Activated naive CD8-positive, alpha-beta T cell treated with anti-CD3 and anti-CD28 coated beads, Interleukin-2, amount 50 U/mL, for 24 hours (primary cell): ENCODE measurements at regions not wholly inside any gene's neighbourhood (a gene's known extent, or its start where the extent isn't known, plus 50 kb on each side); places are given as distances from the start of the nearest gene placed in this dataset.

ENCODE experiments used
- ATAC-seq: fragments of 150-1000 bp; cut with Tn5 transposase; one replicate; pipeline ENCODE4 v1.10.0; 2021
- DNase-seq: peaks from one replicate; pipeline ENCODE4 v3.0.0; 2021
- H3K27ac Mint-ChIP-seq: one replicate; pipeline ENCODE4 v1.8.0; 2021; ENCODE audit warnings: mild to moderate bottlenecking, mixed read lengths
- H3K27me3 Mint-ChIP-seq: one replicate; pipeline ENCODE4 v1.8.0; 2021; ENCODE audit warnings: mixed read lengths
- H3K36me3 Mint-ChIP-seq: one replicate; pipeline ENCODE4 v1.8.0; 2021; ENCODE audit warnings: low read depth, mixed read lengths
- H3K4me1 Mint-ChIP-seq: one replicate; pipeline ENCODE4 v1.8.0; 2021; ENCODE audit warnings: mixed read lengths
- H3K4me3 Mint-ChIP-seq: one replicate; pipeline ENCODE4 v1.8.0; 2021; ENCODE audit warnings: mild to moderate bottlenecking, moderate library complexity, mixed read lengths
- H3K9me3 Mint-ChIP-seq: one replicate; pipeline ENCODE4 v1.8.0; 2021; ENCODE audit warnings: mixed read lengths

DNA sequence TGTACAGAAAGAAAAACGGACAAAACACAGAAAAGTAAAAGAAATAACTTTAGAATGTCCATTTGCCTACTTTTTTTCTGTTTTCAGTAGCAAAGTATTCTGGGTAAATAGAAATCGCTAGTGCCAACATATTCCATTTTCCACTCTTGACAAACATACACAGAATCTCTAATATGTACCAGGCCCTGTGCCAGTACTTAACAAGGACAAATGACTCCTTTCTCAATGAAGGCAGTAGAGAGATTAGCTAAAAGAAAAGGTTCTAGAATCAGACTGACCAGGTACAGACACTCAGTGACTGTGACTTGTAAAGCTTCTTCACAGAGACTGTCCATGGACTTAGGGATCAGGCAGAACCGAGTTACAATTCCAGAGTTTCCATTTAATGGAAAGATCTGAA lies 165.8 kb upstream of the STAC start:
- no peaks in the 10 kb centered on the region for H3K36me3 Mint-ChIP-seq
- no peak for DNase-seq
- H3K9me3 Mint-ChIP-seq: no peaks in the 10 kb centered on the region
- H3K4me1 Mint-ChIP-seq: no peaks in the 10 kb centered on the region
- no peaks in the 10 kb centered on the region for H3K27me3 Mint-ChIP-seq
- no peak overlapping the region for H3K4me3 Mint-ChIP-seq
- H3K27ac Mint-ChIP-seq: no peak overlapping the region
- no peak for ATAC-seq

DNA sequence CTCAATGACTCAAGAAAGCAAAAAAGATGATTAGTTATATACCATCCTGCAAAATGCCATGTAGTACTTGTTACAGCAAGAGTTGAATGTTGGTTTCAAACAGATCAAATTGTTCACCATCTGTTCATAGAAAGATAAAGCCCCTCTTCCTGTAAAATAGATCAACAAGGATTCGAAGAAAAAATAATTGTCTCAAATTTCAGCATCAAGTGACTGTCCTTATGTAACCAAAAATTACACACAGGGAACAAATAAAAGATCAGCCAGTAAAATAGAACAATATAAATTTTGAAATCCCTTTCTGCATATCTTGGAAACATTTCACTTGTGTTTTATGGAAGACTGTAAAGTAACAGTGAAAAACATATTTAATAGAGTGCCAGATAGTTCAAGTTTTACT lies 165.1 kb upstream of the STAC start:
- Mint-ChIP-seq H3K27ac (no peak overlapping the region), H3K27me3 (no peaks in the 10 kb centered on the region), H3K9me3 (no peaks in the 10 kb centered on the region), H3K4me1 (no peaks in the 10 kb centered on the region), H3K4me3 (no peak overlapping the region), H3K36me3 (no peaks in the 10 kb centered on the region)
- ATAC-seq: no peak
- DNase-seq: no peak

DNA sequence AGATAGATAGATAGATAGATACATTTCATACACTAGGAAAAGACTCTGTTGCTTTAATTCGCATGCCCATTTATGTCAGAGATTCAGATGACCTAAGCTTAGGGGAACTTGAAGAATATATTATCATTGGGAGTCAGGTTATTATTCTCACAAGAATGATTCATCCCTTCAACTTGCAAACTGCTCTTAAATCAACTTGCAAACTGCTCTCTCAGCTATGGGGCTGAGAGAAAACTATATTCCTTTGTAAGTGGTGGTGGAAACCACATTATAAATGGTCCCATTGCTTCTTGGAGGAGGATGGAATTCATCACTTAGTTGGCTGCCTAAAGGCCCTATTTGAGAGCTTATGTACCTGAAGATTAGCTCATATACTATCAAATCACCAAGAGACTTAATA lies 160.9 kb upstream of the STAC start:
- Mint-ChIP-seq H3K27ac (no peak overlapping the region), H3K36me3 (no peaks in the 10 kb centered on the region), H3K27me3 (no peaks in the 10 kb centered on the region), H3K4me3 (no peak overlapping the region), H3K4me1 (no peaks in the 10 kb centered on the region), H3K9me3 (peaks cover 3% of the 10 kb centered on the region)
- no peak for ATAC-seq
- no peak for DNase-seq

DNA sequence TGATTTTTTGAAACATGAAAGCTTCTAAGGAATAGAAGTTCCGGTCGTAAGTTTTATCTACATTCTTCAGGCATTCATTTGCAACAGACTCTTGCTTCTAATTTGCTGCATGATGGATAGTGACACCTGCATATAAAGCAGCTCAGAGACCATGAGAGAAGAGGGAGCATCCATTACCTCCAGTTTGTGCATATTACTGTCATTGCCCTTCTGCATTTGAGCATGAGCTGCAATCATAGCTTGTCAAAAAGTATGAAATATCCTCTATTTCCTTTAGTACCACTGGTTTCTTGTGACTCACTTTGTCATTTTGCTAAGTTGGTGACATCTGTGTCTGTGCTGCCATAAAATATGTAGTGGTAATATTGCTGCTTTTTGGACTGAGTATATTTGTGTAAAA lies 160.1 kb upstream of the STAC start:
- Mint-ChIP-seq H3K36me3 (no peaks in the 10 kb centered on the region), H3K9me3 (peaks cover 3% of the 10 kb centered on the region), H3K27me3 (no peaks in the 10 kb centered on the region), H3K4me1 (no peaks in the 10 kb centered on the region), H3K27ac (no peak overlapping the region), H3K4me3 (no peak overlapping the region)
- DNase-seq (no peak), ATAC-seq (no peak)

DNA sequence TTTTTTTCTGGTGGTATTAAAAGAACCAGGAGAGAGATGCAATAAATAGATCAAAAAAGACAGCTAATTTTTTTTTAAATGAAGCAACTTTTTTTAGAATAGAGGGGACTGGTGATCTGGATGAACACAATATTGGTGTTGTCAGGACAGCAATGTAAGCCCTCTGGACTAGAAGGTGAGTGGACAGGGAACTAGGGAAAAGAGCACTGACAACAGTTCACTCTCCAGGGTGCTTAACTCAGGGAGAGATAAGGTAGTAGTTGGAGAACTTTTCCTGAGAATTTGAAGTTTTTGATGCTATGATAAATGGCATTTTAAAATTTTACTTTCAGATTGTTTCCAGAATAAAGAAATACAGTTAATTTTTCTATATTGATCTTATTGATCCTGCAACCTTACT lies 158.3 kb upstream of the STAC start:
- Mint-ChIP-seq H3K27ac (no peak overlapping the region), H3K4me1 (no peaks in the 10 kb centered on the region), H3K36me3 (no peaks in the 10 kb centered on the region), H3K27me3 (no peaks in the 10 kb centered on the region), H3K9me3 (peaks cover 3% of the 10 kb centered on the region), H3K4me3 (no peak overlapping the region)
- ATAC-seq: no peak
- no peak for DNase-seq

DNA sequence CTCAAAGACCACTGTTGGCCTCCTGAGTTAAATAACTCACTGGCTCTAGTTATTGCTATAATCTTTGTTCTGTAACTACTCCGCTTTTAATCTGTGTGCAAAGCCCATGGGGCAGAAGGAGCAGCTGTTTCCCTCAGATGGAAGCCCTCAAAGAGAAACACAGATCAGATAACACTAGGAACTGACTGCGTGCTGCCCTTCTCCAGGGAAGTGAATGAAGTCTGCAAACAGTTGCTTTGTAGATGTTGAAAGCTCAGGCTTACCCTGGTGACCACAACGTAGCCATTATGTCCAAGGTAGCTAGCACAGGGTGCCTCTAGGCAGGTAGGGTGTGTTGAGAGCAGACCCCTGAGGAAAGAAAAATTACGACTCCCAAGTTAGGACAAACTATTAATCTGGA lies 152.3 kb upstream of the STAC start:
- H3K4me1 Mint-ChIP-seq: no peaks in the 10 kb centered on the region
- no peaks in the 10 kb centered on the region for H3K27me3 Mint-ChIP-seq
- no peaks in the 10 kb centered on the region for H3K36me3 Mint-ChIP-seq
- peaks cover 3% of the 10 kb centered on the region for H3K9me3 Mint-ChIP-seq
- DNase-seq (no peak), ATAC-seq (no peak)
- H3K4me3 Mint-ChIP-seq: no peak overlapping the region
- no peak overlapping the region for H3K27ac Mint-ChIP-seq

DNA sequence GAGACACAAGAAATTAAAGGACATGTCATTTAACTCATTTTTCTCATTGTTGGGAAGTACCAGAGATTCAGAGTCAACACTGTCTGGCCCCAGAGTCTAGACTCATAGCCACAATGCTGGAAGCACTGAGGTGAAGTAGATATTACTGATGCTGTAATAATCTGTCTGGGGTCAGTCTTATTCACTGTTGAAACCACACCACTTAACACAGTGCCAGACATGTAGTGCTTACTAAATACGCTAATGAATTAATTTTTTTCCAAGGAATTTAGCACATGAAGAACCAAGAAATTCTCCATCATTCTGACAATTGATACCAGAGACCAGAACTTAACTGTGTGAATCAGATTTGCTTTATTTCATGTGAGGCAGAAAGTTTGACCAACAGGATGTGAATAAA lies 150.8 kb upstream of the STAC start:
- H3K4me3 Mint-ChIP-seq: no peak overlapping the region
- no peak overlapping the region for H3K27ac Mint-ChIP-seq
- H3K36me3 Mint-ChIP-seq: no peaks in the 10 kb centered on the region
- no peak for ATAC-seq
- DNase-seq: no peak
- no peaks in the 10 kb centered on the region for H3K4me1 Mint-ChIP-seq
- H3K27me3 Mint-ChIP-seq: no peaks in the 10 kb centered on the region
- H3K9me3 Mint-ChIP-seq: peaks cover 2% of the 10 kb centered on the region

DNA sequence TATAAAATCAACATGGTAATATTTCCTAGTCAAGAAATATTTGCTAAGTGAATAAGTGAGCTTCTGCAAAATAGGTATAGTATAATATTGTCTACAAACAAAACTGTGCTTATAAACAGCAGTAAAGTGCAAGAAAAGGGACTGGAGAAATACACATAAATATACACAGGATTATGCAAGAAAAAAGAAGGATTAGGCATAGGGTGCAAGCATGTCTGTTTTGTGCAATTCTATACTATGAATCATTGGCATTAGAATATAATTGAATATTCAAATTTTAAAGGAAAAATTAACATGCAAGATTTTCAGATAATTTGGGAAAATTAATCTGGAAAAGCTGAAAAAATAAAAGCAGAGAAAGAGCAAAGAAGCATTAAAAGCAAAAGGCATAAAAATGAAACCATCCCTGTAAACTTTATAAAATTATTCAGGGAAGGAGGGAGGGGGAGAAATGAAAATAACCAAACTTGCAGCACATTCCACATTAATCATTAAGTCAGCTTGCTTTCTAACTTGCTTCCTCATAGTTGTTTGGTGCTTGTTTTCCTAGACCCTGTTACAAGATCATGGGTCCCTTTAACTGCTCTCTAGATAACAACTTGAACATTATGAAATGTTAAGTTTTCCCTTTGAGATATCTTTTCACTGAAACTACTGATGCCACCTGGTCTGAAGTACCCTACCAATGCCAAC lies 147.4 kb upstream of the STAC start:
- H3K27me3 Mint-ChIP-seq: no peaks in the 10 kb centered on the region
- H3K9me3 Mint-ChIP-seq: peaks cover 17% of the 10 kb centered on the region
- no peaks in the 10 kb centered on the region for H3K4me1 Mint-ChIP-seq
- no peaks in the 10 kb centered on the region for H3K36me3 Mint-ChIP-seq
- no peak for DNase-seq
- no peak for ATAC-seq
- H3K27ac Mint-ChIP-seq: no peak overlapping the region
- no peak overlapping the region for H3K4me3 Mint-ChIP-seq

DNA sequence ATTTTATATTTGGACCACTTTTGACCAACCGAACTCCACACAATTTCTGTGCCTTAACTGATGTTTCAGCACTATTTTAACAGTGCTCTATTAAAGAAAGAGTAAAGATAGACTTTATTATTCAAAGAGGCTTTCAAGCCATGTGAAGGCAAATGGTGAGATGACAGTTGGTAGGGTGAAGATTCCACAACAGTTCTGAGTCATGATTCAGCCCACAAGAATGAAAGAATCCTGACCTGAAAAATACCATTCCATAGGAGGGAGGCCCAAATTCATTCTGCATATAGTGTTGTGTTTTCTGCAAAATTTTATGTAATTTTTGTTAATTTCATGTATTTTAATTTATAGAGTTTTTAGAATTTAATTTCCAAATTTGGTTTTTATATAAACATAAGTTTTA lies 135.6 kb upstream of the STAC start:
- Mint-ChIP-seq H3K27me3 (no peaks in the 10 kb centered on the region), H3K4me3 (no peak overlapping the region), H3K36me3 (no peaks in the 10 kb centered on the region), H3K4me1 (no peaks in the 10 kb centered on the region), H3K9me3 (no peaks in the 10 kb centered on the region), H3K27ac (no peak overlapping the region)
- ATAC-seq (no peak), DNase-seq (no peak)

DNA sequence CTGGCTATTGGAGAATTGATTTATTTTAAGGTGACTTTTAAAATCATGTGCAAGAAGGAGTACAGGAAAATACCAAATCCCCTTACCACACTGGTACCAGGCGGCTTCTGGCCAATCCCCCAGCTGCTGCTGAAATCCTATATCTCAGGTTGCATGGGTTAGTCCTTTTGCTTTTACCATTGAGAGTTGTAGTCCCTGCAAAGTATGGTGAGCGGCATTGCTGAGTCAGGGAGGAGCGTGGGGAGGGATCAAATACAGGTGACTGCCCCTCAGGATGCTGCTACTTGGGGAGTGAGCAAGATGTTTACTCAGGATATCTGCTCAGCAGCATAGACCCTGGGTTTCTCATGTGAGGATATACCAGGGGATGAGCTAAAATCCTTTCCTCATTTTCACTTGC lies 131.9 kb upstream of the STAC start:
- Mint-ChIP-seq H3K36me3 (no peaks in the 10 kb centered on the region), H3K27ac (no peak overlapping the region), H3K27me3 (no peaks in the 10 kb centered on the region), H3K4me1 (no peaks in the 10 kb centered on the region), H3K4me3 (no peak overlapping the region), H3K9me3 (peaks cover 18% of the 10 kb centered on the region)
- DNase-seq: no peak
- no peak for ATAC-seq

DNA sequence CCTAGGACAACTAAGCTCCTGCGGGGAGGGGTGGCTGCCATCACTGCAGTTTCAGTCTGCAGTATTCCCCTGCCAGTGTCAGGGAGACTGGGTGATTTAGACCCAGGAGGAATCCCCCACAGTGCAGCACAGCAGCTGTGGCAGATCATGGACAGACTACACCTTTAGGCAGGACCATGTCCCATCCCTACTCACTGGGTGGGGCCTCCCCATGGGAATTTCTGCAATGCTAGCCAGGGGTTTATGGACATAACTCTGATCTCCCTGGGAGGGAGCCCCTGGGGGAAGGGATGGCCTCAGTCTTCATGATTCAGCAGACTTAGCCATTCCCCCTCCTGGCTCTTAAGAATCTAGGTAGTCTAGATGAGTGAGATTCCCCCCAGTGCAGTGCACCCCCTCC lies 130.1 kb upstream of the STAC start:
- Mint-ChIP-seq H3K4me3 (no peak overlapping the region), H3K27me3 (no peaks in the 10 kb centered on the region), H3K27ac (no peak overlapping the region), H3K36me3 (no peaks in the 10 kb centered on the region), H3K4me1 (no peaks in the 10 kb centered on the region), H3K9me3 (peaks cover 22% of the 10 kb centered on the region)
- ATAC-seq (no peak), DNase-seq (no peak)

DNA sequence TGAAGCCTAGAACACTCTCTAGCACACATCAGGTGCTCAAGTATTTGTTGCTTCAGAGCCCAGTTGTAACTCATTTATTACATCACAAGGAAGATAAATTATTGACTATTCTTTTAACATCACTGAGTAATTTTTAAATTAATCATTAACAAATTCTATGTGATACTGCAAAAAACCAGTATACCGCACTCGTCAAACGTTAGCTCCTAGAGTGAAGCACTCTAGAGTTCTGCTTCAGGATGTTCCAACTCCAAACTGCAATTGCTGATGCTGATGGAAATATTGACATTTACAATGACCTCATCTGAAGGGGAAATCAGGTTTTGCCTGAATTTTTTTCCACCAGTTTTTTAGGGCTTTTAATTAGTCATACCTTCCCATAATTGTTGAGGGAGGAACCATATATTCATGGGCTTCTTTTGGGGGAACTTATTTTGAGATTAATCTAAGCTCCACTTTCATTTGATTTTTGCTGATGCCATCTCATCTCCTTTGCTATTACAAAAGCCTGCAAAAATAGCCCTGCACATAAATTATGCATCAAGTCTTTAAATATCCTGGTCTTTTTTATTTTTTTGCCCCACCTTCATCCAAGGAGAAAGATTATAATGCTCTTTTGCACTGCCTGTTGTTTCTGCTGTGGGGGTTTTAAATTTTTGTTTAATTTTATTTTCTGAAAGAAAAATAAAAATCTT lies 123.0 kb upstream of the STAC start:
- Mint-ChIP-seq H3K9me3 (peaks cover 11% of the 10 kb centered on the region), H3K27me3 (no peaks in the 10 kb centered on the region), H3K4me3 (no peak overlapping the region), H3K27ac (no peak overlapping the region), H3K4me1 (no peaks in the 10 kb centered on the region), H3K36me3 (no peaks in the 10 kb centered on the region)
- DNase-seq (no peak), ATAC-seq (no peak)

DNA sequence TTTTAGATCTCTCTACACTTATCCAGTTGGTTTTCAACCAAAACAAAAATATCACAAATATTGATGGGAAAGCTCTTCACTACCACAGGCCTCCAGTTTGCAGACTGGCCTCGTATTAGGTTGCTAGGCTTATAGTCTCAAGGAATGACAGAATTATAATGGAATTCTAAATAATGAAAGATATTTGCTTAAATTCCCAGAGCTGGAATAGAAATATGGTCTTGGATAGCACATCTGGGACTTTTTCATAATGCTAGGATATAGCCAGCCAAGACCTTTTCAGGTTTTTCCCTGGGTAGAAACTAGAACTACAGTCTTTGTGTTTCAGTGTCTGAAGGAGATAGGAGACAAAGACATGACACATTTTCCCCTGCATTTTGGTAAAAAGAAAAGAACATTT lies 121.9 kb upstream of the STAC start:
- Mint-ChIP-seq H3K9me3 (peaks cover 9% of the 10 kb centered on the region), H3K36me3 (no peaks in the 10 kb centered on the region), H3K4me1 (no peaks in the 10 kb centered on the region), H3K27me3 (no peaks in the 10 kb centered on the region), H3K27ac (no peak overlapping the region), H3K4me3 (no peak overlapping the region)
- no peak for DNase-seq
- no peak for ATAC-seq

DNA sequence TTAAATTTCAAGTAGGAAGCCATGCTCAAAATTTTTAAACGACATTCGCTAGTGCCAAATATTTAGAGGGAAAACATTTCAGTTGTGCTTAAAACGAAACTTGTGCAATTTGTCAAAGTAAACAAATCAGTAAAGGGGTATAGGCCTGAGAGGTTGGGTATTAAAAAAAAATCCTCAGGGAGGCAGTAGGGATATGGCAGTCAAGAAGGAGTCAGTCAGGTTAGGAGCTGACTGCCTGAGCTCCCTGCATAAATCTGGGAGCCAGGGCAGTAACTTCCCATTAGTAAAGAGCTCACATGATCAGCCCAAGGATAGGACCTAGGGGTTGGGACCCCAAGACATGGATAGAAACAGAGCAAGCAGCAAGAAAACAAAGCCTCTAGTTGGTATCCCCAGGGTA lies 120.7 kb upstream of the STAC start:
- Mint-ChIP-seq H3K4me1 (no peaks in the 10 kb centered on the region), H3K9me3 (peaks cover 9% of the 10 kb centered on the region), H3K27ac (no peak overlapping the region), H3K27me3 (no peaks in the 10 kb centered on the region), H3K4me3 (no peak overlapping the region), H3K36me3 (no peaks in the 10 kb centered on the region)
- DNase-seq: no peak
- ATAC-seq: no peak

DNA sequence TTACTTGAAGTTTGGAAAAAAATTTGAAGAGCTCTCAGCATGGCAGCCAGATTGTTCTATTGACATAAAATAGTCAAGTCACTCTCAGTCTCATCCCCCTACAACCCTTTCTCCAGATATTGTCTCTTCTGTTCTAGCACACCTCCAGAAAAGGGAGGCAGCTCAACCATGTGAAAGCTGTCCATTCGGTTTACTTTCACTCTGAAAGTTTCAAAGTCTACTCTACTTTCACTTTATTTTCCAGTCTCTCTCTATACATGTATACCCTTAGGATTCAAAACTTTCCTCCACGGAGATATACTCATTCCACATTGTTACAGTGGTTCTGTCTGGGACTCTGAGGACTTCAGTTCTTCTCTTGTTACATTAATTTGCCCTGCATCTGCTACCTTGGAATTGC lies 111.0 kb upstream of the STAC start:
- H3K36me3 Mint-ChIP-seq: no peaks in the 10 kb centered on the region
- H3K27me3 Mint-ChIP-seq: no peaks in the 10 kb centered on the region
- H3K27ac Mint-ChIP-seq: no peak overlapping the region
- no peak for DNase-seq
- H3K4me1 Mint-ChIP-seq: no peaks in the 10 kb centered on the region
- peaks cover 6% of the 10 kb centered on the region for H3K9me3 Mint-ChIP-seq
- H3K4me3 Mint-ChIP-seq: no peak overlapping the region
- no peak for ATAC-seq

DNA sequence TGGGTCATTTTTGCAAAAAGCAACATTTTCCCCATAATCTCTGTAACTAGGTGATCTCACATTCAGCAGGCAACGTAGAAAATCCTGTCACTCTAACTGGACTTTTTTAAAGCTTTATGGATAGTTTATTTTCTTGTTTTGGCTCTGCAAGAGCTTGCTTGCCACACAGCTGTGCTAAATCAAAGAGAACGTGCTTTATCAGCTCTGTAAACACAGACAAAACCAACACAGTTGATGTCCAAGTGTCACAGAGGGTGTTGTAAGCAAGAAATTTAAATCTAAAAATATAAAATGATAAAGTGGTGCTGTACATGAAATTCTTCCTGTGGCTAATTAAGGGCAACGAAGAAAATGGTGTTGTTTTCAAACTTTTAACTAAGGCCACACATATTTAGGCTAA lies 97.5 kb upstream of the STAC start:
- no peaks in the 10 kb centered on the region for H3K36me3 Mint-ChIP-seq
- no peaks in the 10 kb centered on the region for H3K4me1 Mint-ChIP-seq
- ATAC-seq (no peak), DNase-seq (no peak)
- no peak overlapping the region for H3K27ac Mint-ChIP-seq
- peaks cover 8% of the 10 kb centered on the region for H3K9me3 Mint-ChIP-seq
- H3K27me3 Mint-ChIP-seq: no peaks in the 10 kb centered on the region
- no peak overlapping the region for H3K4me3 Mint-ChIP-seq
